C4-2B (cell line): ENCODE measurements at regions not wholly inside any gene's neighbourhood (a gene's known extent, or its start where the extent isn't known, plus 50 kb on each side); places are given as distances from the start of the nearest gene placed in this dataset.

Source experiments
- CTCF ChIP-seq: fragments of 450-650 bp; conservative IDR thresholded peaks from 2 replicates; pipeline ENCODE4 v1.5.1; 2017; ENCODE audit warnings: mild to moderate bottlenecking
- ZFX ChIP-seq: fragments of 450-650 bp; IDR thresholded peaks from 2 replicates; pipeline ENCODE4 v1.6.1; 2017

- TF ChIP-seq CTCF: no peak
- TF ChIP-seq ZFX: no peak
These were observed 335.5 kb upstream of the MAP3K7 start for GRCh38 chr6:90922325-90922724.
